ENCODE measurements at regions not wholly inside any gene's neighbourhood (a gene's known extent, or its start where the extent isn't known, plus 50 kb on each side); places are given as distances from the start of the nearest gene placed in this dataset.

DNA sequence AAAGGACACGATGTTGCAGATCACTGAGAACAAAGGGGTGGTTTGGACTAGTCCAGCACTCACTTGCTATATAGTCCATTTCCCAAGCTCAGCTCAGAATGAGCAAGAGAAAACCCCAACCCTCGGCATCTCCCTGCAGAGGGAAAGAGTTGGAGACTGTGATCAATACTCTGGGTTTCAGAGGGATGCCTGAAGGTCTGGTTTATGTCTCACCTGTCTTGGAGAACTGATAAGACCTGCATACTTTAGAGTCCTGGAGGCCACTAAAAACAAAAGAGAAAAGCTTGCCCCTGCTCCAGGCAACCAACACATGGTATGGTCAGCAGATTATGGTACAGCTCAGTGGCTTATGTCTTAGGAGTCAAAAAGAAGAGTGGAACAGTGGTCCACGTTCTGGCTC lies 1006.9 kb downstream of the CDH9 start:
- Histone ChIP-seq H4K20me1 (ENCODE audit: insufficient read depth) (no peaks in the 10 kb centered on the region), H3K4me3 (ENCODE audit: low read length) (no peak overlapping the region), H3K9me3 (ENCODE audit: low read length) (no peaks in the 10 kb centered on the region), H3K36me3 (ENCODE audit: insufficient read depth, low read length) (no peaks in the 10 kb centered on the region), H3K79me2 (replicated peaks; ENCODE audit: insufficient read depth, low read length) (no peaks in the 10 kb centered on the region), H3K9me2 (ENCODE audit: insufficient read depth, low read length) (no peaks in the 10 kb centered on the region), H3K27ac (ENCODE audit: low read length) (no peak overlapping the region), H2AFZ (ENCODE audit: low read depth, low read length) (no peak overlapping the region), H3K4me2 (ENCODE audit: low read length) (no peak overlapping the region), H3F3A (ENCODE audit: insufficient read depth, low read length, poor library complexity, severe bottlenecking) (no peaks in the 10 kb centered on the region), H3K27me3 (ENCODE audit: insufficient read depth, low read depth, low read length) (no peaks in the 10 kb centered on the region), H3K9ac (ENCODE audit: low read length) (no peak overlapping the region)
- no peak for TF ChIP-seq EZH2 (IDR thresholded peaks at IDR 0.05; ENCODE audit: borderline replicate concordance, insufficient read depth, low read length, poor library complexity, severe bottlenecking)
- TF ChIP-seq EP300 (conservative IDR thresholded peaks at IDR 0.05; ENCODE audit: poor library complexity, severe bottlenecking), result no peak
- no peak for TF ChIP-seq POLR2AphosphoS5 (IDR thresholded peaks at IDR 0.05)
- TF ChIP-seq, protein P1, sequence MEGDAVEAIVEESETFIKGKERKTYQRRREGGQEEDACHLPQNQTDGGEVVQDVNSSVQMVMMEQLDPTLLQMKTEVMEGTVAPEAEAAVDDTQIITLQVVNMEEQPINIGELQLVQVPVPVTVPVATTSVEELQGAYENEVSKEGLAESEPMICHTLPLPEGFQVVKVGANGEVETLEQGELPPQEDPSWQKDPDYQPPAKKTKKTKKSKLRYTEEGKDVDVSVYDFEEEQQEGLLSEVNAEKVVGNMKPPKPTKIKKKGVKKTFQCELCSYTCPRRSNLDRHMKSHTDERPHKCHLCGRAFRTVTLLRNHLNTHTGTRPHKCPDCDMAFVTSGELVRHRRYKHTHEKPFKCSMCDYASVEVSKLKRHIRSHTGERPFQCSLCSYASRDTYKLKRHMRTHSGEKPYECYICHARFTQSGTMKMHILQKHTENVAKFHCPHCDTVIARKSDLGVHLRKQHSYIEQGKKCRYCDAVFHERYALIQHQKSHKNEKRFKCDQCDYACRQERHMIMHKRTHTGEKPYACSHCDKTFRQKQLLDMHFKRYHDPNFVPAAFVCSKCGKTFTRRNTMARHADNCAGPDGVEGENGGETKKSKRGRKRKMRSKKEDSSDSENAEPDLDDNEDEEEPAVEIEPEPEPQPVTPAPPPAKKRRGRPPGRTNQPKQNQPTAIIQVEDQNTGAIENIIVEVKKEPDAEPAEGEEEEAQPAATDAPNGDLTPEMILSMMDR (IDR thresholded peaks at IDR 0.05; ENCODE audit: poor library complexity, severe bottlenecking), result no peak
- no peak for TF ChIP-seq RAD21 (conservative IDR thresholded peaks at IDR 0.05)
- TF ChIP-seq MXI1 (conservative IDR thresholded peaks at IDR 0.05; ENCODE audit: poor library complexity, severe bottlenecking), result no peak
- TF ChIP-seq TAF1 (IDR thresholded peaks at IDR 0.05; ENCODE audit: low read depth), result no peak
- TF ChIP-seq SMC3 (conservative IDR thresholded peaks at IDR 0.05; ENCODE audit: poor library complexity), result no peak
- TF ChIP-seq, protein P2, sequence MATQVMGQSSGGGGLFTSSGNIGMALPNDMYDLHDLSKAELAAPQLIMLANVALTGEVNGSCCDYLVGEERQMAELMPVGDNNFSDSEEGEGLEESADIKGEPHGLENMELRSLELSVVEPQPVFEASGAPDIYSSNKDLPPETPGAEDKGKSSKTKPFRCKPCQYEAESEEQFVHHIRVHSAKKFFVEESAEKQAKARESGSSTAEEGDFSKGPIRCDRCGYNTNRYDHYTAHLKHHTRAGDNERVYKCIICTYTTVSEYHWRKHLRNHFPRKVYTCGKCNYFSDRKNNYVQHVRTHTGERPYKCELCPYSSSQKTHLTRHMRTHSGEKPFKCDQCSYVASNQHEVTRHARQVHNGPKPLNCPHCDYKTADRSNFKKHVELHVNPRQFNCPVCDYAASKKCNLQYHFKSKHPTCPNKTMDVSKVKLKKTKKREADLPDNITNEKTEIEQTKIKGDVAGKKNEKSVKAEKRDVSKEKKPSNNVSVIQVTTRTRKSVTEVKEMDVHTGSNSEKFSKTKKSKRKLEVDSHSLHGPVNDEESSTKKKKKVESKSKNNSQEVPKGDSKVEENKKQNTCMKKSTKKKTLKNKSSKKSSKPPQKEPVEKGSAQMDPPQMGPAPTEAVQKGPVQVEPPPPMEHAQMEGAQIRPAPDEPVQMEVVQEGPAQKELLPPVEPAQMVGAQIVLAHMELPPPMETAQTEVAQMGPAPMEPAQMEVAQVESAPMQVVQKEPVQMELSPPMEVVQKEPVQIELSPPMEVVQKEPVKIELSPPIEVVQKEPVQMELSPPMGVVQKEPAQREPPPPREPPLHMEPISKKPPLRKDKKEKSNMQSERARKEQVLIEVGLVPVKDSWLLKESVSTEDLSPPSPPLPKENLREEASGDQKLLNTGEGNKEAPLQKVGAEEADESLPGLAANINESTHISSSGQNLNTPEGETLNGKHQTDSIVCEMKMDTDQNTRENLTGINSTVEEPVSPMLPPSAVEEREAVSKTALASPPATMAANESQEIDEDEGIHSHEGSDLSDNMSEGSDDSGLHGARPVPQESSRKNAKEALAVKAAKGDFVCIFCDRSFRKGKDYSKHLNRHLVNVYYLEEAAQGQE (IDR thresholded peaks at IDR 0.05; ENCODE audit: borderline replicate concordance), result no peak

DNA sequence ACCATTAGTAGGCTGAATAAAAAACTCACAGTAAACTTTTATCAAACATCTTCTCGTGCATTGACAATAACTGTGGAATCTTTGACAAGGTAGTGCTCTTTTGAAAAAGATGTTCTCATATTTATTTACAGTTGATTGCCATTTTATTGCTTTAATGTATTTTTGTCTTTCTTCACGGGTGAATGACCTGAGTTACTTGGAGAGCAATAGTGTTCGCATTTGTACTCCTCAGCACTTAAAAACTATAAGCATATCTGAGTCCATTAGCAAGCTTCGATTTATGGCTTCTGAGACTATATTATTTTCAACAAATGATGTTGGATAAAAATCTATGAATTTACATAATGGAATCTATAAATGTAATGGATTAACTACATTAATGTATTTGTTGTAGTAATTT lies 1012.3 kb downstream of the CDH9 start:
- Histone ChIP-seq H3K9me2 (ENCODE audit: insufficient read depth, low read length) (no peaks in the 10 kb centered on the region), H3K4me3 (ENCODE audit: low read length) (no peak overlapping the region), H2AFZ (ENCODE audit: low read depth, low read length) (no peak overlapping the region), H3K27me3 (ENCODE audit: insufficient read depth, low read depth, low read length) (no peaks in the 10 kb centered on the region), H3K27ac (ENCODE audit: low read length) (no peak overlapping the region), H3K9me3 (ENCODE audit: low read length) (no peaks in the 10 kb centered on the region), H4K20me1 (ENCODE audit: insufficient read depth) (no peaks in the 10 kb centered on the region), H3F3A (ENCODE audit: insufficient read depth, low read length, poor library complexity, severe bottlenecking) (no peaks in the 10 kb centered on the region), H3K79me2 (replicated peaks; ENCODE audit: insufficient read depth, low read length) (no peaks in the 10 kb centered on the region), H3K36me3 (ENCODE audit: insufficient read depth, low read length) (no peaks in the 10 kb centered on the region), H3K4me2 (ENCODE audit: low read length) (no peak overlapping the region), H3K9ac (ENCODE audit: low read length) (no peak overlapping the region)
- TF ChIP-seq, protein P1 (IDR thresholded peaks at IDR 0.05; ENCODE audit: poor library complexity, severe bottlenecking), result no peak
- TF ChIP-seq, protein P2 (IDR thresholded peaks at IDR 0.05; ENCODE audit: borderline replicate concordance), result no peak
- TF ChIP-seq SMC3 (conservative IDR thresholded peaks at IDR 0.05; ENCODE audit: poor library complexity) (no peak), EP300 (conservative IDR thresholded peaks at IDR 0.05; ENCODE audit: poor library complexity, severe bottlenecking) (no peak), RAD21 (conservative IDR thresholded peaks at IDR 0.05) (no peak), POLR2AphosphoS5 (IDR thresholded peaks at IDR 0.05) (no peak), MXI1 (conservative IDR thresholded peaks at IDR 0.05; ENCODE audit: poor library complexity, severe bottlenecking) (no peak), EZH2 (IDR thresholded peaks at IDR 0.05; ENCODE audit: borderline replicate concordance, insufficient read depth, low read length, poor library complexity, severe bottlenecking) (no peak)
